Mammary epithelial cell (primary cell): ENCODE measurements at regions not wholly inside any gene's neighbourhood (a gene's known extent, or its start where the extent isn't known, plus 50 kb on each side); places are given as distances from the start of the nearest gene placed in this dataset.

Source experiments
- EZH2 ChIP-seq: IDR thresholded peaks from 2 replicates; pipeline ENCODE4 v1.6.1; 2012; ENCODE audit warnings: low read length, inconsistent platforms, borderline replicate concordance
- TF ChIP-seq, protein P1 (sequence below), 2 donors: IDR thresholded peaks in 1 of 2; conservative IDR thresholded peaks in 1 of 2; 2 replicates each; pipeline ENCODE4 v1.5.1; 2011 to 2012; ENCODE audit warnings: inconsistent platforms in 2 of 2, low read length in 2 of 2, mild to moderate bottlenecking in 2 of 2, control low read depth in 1 of 2, low read depth in 1 of 2; ENCODE audit not compliant: insufficient read depth in 1 of 2; ENCODE audit errors: extremely low read depth in 1 of 2

DNA sequence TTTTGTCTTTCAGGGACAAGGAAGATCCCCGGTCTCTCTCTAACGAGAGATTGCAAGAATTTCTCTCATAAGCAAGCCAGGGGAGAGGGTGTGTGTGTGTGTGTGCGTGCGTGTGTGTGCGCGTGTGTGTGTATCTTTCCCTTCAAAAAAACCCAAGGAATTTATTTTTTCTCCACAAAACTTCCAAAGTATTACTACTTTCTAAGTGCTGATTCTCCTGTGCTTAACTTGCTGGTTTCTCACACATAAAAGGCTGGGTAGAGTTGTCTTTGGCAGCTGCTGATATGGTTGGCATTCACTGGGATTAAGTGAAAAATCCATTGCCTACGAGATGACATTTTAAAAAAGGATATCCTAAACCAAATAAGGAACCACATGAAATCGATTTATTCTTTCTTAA, 435.7 kb downstream of the RAPGEF2 start:
- TF ChIP-seq, protein P1, sequence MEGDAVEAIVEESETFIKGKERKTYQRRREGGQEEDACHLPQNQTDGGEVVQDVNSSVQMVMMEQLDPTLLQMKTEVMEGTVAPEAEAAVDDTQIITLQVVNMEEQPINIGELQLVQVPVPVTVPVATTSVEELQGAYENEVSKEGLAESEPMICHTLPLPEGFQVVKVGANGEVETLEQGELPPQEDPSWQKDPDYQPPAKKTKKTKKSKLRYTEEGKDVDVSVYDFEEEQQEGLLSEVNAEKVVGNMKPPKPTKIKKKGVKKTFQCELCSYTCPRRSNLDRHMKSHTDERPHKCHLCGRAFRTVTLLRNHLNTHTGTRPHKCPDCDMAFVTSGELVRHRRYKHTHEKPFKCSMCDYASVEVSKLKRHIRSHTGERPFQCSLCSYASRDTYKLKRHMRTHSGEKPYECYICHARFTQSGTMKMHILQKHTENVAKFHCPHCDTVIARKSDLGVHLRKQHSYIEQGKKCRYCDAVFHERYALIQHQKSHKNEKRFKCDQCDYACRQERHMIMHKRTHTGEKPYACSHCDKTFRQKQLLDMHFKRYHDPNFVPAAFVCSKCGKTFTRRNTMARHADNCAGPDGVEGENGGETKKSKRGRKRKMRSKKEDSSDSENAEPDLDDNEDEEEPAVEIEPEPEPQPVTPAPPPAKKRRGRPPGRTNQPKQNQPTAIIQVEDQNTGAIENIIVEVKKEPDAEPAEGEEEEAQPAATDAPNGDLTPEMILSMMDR (conservative IDR thresholded peaks at IDR 0.05 in 1 of 2, IDR thresholded peaks at IDR 0.05 in 1 of 2; ENCODE audit: extremely low read depth in 1 of 2, insufficient read depth in 1 of 2, low read depth in 1 of 2, low read length in 2 of 2): no peak
- no peak for TF ChIP-seq EZH2
